K562 (cell line): ENCODE measurements at regions not wholly inside any gene's neighbourhood (a gene's known extent, or its start where the extent isn't known, plus 50 kb on each side); places are given as distances from the start of the nearest gene placed in this dataset.

ENCODE experiments used
- CHD1 ChIP-seq: fragments of 200-600 bp; sonication (generic); IDR thresholded peaks from one replicate; pipeline ENCODE4 v1.6.1; 2012; ENCODE audit warnings: mild to moderate bottlenecking, moderate library complexity, low read length, inconsistent platforms
- ESRRA ChIP-seq: fragments of 450-650 bp; IDR thresholded peaks from 2 replicates; pipeline ENCODE4 v1.6.1; 2014; ENCODE audit warnings: low read depth, mild to moderate bottlenecking, moderate library complexity, borderline replicate concordance
- HDAC2 ChIP-seq: fragments of 450-650 bp; IDR thresholded peaks from 2 replicates; pipeline ENCODE4 v1.6.1; 2016; ENCODE audit warnings: mild to moderate bottlenecking
- PCBP1 ChIP-seq: fragments of 200-400 bp; formaldehyde crosslinking; IDR thresholded peaks from 2 replicates; pipeline ENCODE4 v1.6.1; 2018; ENCODE audit warnings: mild to moderate bottlenecking, low read depth, low read length; ENCODE audit not compliant: poor library complexity, severe bottlenecking
- POLR2AphosphoS5 ChIP-seq: IDR thresholded peaks from 2 replicates; pipeline ENCODE4 v1.6.1; 2011; ENCODE audit warnings: mild to moderate bottlenecking, low read depth, low read length, moderate library complexity; ENCODE audit not compliant: control insufficient read depth, insufficient read depth
- RBM34 ChIP-seq: fragments of 200-400 bp; formaldehyde crosslinking; IDR thresholded peaks from 2 replicates; pipeline ENCODE4 v1.6.1; 2018; ENCODE audit warnings: low read length, borderline replicate concordance; ENCODE audit not compliant: insufficient read depth
- STAT5B ChIP-seq: fragments of 250-450 bp; sonication (Bioruptor Pico); IDR thresholded peaks from 2 replicates; pipeline ENCODE4 v1.8.0; 2021; ENCODE audit warnings: mild to moderate bottlenecking, inconsistent platforms
- THRAP3 ChIP-seq: fragments of 450-650 bp; IDR thresholded peaks from 2 replicates; pipeline ENCODE4 v1.6.1; 2016; ENCODE audit warnings: mild to moderate bottlenecking, inconsistent platforms, borderline replicate concordance
- ZNF318 ChIP-seq, 2 experiments: fragments of 450-650 bp; IDR thresholded peaks; 2 replicates each; pipeline ENCODE4 v1.6.1; 2016; ENCODE audit warnings: mild to moderate bottlenecking in 2 of 2, borderline replicate concordance in 1 of 2, low read depth in 1 of 2, moderate library complexity in 1 of 2
- ZNF561 ChIP-seq: fragments of 450-650 bp; formaldehyde crosslinking; conservative IDR thresholded peaks from 2 replicates; pipeline ENCODE4 v1.4.0; 2020; ENCODE audit warnings: mild to moderate bottlenecking, moderate library complexity
- TF ChIP-seq, protein P1 (sequence below): fragments of 450-650 bp; formaldehyde crosslinking; IDR thresholded peaks from 2 replicates; pipeline ENCODE4 v1.4.0; 2020; ENCODE audit warnings: mild to moderate bottlenecking
- TF ChIP-seq, protein P2 (sequence below): sonication (generic); formaldehyde crosslinking; IDR thresholded peaks from 2 replicates; pipeline ENCODE4 v1.9.0; 2022; ENCODE audit warnings: mild to moderate bottlenecking, missing genetic modification reagents
- TF ChIP-seq, protein P3 (sequence below): fragments of 250-450 bp; sonication (Bioruptor Pico); IDR thresholded peaks from 2 replicates; pipeline ENCODE4 v1.5.0; 2020; ENCODE audit warnings: mild to moderate bottlenecking

GRCh38 chrX:40266490-40267333 lies 169.0 kb upstream of the BCOR start (continued):
- no peak for TF ChIP-seq THRAP3
- no peak for TF ChIP-seq ZNF318 (IDR thresholded peaks at IDR 0.05; ENCODE audit: borderline replicate concordance in 1 of 2, low read depth in 1 of 2)
- no peak for TF ChIP-seq ESRRA
- TF ChIP-seq, protein P1, sequence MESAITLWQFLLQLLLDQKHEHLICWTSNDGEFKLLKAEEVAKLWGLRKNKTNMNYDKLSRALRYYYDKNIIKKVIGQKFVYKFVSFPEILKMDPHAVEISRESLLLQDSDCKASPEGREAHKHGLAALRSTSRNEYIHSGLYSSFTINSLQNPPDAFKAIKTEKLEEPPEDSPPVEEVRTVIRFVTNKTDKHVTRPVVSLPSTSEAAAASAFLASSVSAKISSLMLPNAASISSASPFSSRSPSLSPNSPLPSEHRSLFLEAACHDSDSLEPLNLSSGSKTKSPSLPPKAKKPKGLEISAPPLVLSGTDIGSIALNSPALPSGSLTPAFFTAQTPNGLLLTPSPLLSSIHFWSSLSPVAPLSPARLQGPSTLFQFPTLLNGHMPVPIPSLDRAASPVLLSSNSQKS = no peak
- no peak for TF ChIP-seq STAT5B (CRISPR knock-in tag)
- TF ChIP-seq PCBP1 = no peak
- no peak for TF ChIP-seq HDAC2
- TF ChIP-seq, protein P2, sequence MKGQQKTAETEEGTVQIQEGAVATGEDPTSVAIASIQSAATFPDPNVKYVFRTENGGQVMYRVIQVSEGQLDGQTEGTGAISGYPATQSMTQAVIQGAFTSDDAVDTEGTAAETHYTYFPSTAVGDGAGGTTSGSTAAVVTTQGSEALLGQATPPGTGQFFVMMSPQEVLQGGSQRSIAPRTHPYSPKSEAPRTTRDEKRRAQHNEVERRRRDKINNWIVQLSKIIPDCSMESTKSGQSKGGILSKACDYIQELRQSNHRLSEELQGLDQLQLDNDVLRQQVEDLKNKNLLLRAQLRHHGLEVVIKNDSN (CRISPR knock-in tag) = no peak
- TF ChIP-seq RBM34 = no peak
- TF ChIP-seq POLR2AphosphoS5 = peak; percentile 81
- no peak for TF ChIP-seq CHD1
- TF ChIP-seq, protein P3, sequence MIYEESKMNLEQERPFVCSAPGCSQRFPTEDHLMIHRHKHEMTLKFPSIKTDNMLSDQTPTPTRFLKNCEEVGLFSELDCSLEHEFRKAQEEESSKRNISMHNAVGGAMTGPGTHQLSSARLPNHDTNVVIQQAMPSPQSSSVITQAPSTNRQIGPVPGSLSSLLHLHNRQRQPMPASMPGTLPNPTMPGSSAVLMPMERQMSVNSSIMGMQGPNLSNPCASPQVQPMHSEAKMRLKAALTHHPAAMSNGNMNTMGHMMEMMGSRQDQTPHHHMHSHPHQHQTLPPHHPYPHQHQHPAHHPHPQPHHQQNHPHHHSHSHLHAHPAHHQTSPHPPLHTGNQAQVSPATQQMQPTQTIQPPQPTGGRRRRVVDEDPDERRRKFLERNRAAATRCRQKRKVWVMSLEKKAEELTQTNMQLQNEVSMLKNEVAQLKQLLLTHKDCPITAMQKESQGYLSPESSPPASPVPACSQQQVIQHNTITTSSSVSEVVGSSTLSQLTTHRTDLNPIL (CRISPR knock-in tag) = no peak
- TF ChIP-seq ZNF561 (CRISPR knock-in tag) = no peak
